ENCODE measurements at regions not wholly inside any gene's neighbourhood (a gene's known extent, or its start where the extent isn't known, plus 50 kb on each side); places are given as distances from the start of the nearest gene placed in this dataset.
"Not testable (repeated sequence)": the region's sequence is repeated elsewhere in the genome, so short reads cannot be mapped to it uniquely, and the experiment has no call there.

DNA sequence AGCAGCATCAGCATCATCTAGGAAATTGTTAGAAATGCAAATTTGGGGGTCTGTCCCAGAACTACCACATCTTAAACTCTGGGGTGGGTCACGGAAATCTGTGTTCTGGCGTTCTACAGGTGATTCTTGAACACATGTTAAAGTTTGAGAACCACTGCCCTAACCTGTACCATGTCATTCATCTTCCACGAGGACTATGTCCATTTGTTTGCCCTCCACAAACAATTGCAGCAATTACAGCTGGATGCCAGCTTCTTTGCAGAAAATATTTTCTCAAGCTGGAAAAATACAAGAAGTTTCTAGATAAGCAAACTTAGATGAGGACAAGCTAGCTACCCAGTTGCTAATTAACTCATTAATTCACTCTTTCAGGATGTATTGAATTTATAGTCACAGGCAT is 54.1 kb downstream of the MAFB start:
- DNase-seq, result no peak

DNA sequence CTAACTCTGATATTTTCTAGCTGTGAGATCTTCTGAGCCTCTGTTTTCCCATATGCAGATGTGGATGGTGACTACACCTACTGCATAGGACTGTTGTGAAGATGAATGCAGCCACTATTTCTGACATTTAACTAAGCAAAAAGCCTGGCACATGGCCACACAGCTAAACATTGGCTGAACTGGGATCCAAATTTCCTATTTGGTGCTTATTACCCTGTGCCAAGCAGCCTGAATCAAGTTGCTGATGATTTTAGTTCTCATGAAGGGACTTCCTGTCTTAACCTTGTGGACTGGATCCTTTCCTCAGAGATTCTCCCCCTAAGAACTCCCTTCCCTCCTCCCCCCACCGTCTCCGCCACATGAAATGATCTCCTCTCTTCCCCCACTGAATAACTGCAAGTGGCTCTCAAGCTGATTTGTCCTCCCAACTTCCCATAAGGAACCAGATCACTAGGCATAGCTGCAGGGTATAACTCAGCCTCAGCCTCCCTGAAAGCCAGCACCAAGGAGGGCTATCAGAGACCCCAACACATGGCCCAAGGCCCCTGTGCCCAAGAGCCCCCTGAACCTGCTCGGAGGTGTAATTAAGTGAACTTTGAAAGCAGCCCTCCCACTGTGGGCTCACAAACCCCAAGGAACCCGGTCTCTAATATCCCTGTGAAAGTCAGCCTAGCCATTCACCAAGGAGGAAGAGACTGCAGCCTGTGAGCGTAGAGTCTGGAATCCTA is 55.7 kb downstream of the MAFB start:
- DNase-seq, result no peak

DNA sequence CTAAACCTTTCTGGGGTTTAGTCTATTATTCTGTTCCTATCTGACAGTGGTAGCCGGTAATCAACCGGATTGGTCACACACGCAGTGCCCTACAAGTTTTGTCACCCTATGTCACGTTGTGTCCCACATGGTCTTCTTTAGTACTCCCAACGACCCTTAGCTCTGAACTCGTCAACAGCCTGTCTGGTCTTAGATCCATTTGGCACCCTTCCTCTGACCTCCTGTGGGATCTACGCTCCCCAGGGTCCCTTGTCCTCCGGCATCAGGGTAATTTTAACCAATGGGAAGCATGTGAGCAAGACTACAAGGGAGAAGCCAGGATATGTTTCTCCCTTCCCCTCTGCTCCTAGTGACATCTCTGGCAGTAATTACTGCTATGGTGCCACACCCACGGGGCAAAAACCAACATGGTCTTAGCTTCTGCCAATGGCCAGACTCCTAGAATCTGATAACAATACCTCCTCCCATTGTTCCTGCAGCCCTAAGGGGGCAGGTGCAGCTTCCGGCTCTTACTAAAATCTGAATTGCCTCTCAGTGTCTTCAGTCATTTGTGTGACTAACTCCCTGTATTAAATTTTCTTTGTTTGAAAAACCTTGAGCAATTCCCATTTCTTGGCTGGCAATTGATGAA is 56.6 kb downstream of the MAFB start:
- no peak for DNase-seq

DNA sequence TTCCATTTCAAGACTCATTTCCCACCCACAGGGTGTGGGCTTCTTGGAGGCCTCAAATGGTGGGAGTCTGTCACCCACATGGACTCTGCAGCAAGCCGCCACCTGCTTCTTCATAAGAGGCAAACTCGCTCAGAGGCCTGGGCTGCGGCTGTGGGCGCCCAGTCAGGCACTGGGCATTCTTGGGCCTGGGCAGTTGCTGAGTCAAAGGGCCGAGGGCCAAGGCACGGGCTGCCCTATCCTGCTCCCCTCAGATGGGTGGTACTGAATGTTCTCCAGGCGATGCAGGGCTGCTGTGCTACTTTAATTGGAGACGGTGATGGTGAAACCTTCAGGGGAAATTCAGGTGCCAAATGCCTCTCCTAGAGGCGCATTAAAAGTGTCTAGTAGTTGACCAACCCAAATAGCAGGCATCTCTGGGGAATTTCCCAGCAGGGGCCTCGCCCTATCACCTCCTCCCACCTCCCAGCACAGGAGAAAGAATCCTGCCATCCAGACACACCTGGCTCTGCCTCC is 57.9 kb downstream of the MAFB start:
- no peak for DNase-seq

DNA sequence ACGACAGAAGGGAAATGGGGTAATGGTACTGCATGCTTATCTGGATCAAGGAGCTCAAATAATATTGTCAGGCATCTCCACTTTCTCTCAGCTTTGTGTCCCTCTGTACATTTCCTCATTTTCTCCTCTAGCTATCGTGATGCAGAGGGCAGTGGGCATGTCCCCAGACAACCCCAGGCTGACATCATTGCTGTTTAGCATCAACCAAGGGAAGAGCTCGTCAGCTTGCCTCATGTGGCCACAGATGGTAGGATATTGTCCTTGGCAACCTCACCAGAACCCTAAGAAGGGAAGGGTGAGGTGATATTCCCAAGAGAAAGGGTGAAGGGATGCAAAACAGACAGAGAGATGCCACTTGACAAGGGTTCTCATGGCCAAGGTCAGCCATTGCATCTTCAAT is 58.3 kb downstream of the MAFB start:
- DNase-seq, result no peak

DNA sequence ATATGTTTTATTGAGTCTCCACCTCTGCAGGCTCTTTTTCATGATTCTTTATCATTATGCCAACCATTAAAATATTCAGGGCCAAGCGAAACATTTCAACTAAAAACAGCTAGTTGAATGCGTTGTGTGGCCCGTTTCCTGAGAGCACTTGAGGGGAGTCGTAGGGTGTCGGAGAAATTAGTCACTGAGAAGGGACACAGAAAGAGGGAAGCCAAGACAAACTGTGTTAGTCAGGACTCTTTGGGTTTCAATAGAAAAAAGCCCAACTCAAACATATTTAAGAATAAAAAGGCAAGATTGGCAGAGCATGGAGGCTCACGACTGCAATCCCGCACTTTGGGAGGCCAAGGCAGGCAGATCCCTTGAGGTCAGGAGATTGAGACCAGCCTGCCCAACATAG is 58.9 kb downstream of the MAFB start:
- DNase-seq, result no peak

DNA sequence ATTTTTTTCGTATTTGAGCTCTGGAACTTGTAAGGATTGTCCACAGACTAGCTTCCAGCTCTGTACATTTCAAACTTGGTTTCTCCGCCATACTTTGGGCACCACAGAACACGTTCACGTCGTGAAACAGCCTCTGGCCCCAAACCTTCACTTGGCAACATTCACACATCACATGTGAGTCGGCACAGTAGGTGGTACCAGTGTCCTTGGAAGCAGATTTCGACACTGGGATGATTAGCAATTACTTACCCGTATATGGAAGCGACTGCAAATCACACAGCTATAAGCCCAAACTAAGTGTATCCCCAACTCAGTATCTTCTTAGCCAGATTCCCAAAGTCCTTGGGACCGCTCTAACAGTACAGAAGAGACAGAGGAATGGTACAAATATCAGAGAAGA is 60.2 kb downstream of the MAFB start:
- no peak for DNase-seq

DNA sequence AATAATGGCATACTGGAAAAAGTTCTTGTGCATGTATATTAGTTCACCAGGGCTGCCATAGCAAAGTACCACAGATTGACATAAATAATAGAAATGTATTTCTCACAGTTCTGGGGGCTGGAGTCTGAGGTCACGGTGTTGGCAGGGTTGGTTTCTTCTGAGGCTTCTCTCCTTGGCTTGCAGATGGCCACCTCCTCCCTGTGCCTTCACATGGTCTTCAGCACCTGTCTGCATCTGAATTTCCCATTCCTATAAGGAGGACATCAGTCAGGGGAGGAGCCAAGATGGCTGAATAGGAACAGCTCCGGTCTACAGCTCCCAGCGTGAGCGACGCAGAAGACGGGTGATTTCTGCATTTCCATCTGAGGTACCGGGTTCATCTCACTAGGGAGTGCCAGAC is 70.0 kb downstream of the MAFB start:
- DNase-seq, result not testable (repeated sequence)

DNA sequence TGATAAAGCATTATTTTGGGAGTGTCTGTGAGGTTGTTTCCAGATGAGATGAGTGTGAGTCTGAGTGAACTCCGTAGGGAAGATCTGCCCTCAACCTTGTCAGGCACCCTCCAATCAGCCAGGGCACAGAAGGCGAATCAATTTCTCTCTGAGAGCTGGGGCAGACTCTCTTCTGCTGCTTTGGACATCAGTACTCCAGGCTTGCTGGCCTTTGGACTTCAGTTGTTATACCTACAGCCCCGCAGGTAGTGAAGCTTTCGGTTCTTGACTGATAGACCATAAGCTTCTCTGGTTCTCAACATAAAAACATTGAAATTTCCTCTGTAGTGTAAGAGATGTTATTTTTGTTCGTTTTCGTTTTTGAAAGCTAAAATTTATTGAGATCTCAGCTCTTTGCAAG is 71.4 kb downstream of the MAFB start:
- no peak for DNase-seq

DNA sequence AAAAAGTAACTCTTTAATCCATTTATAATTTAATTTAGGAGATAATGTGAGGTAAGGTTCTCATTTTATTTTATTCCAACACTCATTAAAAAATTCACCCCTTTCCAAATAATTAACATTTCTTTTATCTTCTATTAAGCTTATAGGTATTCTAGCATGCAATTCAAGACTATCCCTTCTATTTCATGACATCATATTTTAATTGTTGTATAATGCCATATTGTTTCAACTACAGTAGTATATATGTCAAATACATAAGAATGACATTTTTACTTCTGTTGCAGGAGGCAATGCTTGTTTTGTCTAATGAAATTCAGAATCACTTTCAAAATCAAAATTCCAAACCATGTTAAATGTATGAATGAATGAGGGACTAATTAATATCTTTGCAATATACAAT is 76.2 kb downstream of the MAFB start:
- DNase-seq, result no peak

DNA sequence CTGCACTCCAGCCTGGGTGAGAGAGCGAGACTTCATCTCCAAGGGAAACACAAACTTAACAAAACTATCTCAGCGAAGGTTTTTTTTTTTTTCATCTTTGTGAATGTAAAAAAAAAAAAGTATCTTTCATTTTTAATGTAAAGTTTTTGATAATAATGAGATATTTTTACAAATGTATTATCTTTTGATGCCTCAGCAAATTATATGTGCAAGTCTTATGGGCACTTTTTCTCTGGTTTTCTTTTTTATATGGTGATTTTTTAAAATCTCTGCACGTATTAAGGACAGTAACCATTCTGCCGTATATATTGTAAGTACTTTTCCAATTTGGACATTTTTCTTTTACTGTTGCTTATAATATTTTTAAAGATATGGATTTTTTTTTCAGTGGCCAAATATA is 76.8 kb downstream of the MAFB start:
- no peak for DNase-seq

DNA sequence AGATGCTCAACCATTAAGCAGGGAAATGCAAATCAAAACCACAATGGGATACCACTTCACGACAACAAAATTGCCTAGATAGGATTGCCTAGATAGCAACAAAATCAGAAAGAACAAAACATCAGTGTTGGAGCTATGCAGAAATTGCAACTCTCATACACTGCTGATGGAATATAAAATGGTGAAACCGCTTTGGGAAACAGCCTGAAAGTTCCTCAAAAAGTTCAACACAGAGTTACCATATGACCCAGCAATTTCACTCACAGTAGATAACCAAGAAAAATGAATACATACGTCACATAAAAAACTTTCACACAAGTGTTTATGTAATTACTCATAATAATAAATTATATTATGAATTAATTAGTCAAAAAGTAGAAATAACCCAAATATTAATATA is 78.3 kb downstream of the MAFB start:
- no peak for DNase-seq

DNA sequence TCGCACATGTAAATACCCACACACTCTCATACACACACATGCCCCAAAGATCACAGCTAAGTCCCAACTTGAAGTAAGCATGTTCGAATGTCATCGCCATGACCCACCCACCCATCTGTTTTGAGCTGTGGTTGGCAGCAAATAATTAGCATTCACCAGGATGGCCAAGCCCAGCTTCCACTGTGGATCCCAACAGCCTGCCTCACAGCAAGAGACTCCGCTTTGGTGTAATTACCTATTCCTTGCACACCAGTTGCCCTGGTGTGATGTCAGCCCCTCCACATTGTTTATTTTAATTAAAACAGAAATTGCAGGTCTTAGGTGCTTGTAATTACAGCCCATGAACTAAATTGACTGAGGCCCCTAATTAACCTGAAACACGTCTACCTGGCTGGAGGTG is 81.1 kb downstream of the MAFB start:
- no peak for DNase-seq

DNA sequence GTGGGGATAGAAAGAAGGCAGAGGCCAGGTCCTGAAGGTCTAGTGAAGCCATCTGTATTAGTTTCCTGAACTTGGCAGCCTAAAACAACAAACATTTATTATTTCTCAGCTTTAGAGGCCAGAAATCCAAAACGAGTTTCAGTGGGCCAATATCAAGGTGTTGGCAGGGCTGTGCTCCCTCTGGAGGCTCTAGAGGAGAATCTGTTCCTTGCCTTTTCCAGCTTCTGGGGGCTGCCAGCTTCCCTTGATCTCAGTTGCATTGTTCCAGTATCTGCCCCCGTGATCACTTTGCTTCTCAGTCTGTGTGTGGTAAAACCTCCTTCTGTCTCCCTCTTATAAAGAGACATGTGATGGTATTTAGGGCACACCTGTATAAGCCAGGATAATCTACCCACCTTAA is 82.4 kb downstream of the MAFB start:
- DNase-seq, result no peak

DNA sequence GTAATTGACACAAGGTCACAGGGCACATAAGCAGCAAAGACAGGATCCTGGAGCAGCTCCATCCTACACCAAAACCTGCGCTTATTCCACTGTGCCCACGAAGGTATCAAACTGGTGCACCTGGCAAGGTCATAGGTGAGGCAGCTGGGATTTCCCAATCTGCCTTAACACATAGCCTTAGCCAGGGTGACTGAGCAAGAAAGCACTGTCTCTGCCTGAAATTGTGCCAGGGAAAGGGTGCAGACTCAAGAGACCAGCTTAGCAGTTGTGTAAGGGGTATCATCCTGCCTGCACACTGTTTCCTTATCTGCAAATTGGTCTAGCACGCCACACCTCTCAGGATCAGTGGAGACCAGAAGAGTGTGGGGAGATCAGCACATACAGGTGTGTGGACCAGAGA is 82.8 kb downstream of the MAFB start:
- no peak for DNase-seq

DNA sequence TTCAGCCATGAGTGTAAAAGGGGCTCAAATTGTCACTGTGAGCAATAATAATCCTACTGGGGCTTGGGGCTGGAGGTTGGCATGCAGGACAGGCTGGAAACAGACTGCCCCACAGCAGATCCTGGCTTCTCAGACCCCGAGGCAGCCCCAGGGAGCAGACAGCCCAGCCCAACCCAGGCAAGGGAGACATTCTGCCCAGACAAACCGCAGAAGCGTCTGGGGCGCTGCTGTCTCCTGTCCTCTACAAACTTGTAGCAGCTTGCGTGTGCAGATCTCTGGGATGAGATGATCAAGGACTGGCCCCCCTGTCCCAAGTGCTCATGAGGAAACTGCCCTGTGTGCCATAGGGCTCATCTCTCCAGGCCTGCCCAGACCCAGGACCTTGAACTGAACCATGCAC is 84.6 kb downstream of the MAFB start:
- no peak for DNase-seq

DNA sequence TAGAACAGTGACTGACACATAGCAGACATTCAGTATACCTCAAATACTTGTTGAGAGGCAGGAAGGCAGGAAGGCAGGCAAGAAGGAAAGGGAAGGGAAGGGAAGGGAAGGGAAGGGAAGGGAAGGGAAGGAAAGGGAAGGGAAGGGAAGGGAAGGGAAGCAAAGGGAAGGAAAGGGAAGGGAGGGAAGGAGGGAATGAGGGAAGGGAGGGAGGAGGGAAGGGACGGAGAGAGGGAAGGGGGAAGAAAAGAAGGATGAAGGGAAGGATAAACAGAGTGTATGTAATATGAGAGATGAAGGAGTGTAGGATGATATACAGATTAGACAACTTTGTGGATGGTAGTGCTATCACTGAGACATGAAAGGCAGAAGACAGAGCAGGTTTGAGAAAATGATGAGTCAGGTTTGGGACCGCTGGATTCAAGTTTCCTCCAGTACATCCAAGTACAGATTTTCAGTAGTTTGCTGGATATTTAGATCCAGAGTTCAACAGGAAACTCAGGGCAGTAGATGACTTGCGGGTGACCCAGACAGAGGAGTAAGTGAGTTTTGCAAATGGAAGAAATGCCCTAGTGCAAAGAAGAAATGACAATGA is 85.9 kb downstream of the MAFB start:
- DNase-seq, result no peak

DNA sequence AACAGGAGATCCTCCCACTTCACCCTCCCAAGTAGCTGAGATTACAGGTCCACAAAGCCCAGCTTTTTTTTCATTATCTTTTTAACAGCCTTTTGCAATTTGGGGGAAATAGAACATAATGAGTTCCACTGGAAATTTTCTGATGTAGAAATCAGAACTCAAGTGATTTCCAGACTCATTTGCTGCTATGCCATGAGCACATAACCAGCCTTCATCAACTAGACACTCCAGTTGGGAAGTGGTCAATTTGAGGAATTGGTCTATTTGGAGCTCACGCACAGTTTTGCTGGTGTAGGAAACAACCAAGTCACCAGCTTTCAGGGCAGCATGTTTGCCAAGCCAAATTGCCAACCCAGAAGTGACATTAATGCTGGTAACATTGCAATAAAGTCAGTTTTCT is 86.7 kb downstream of the MAFB start:
- no peak for DNase-seq

DNA sequence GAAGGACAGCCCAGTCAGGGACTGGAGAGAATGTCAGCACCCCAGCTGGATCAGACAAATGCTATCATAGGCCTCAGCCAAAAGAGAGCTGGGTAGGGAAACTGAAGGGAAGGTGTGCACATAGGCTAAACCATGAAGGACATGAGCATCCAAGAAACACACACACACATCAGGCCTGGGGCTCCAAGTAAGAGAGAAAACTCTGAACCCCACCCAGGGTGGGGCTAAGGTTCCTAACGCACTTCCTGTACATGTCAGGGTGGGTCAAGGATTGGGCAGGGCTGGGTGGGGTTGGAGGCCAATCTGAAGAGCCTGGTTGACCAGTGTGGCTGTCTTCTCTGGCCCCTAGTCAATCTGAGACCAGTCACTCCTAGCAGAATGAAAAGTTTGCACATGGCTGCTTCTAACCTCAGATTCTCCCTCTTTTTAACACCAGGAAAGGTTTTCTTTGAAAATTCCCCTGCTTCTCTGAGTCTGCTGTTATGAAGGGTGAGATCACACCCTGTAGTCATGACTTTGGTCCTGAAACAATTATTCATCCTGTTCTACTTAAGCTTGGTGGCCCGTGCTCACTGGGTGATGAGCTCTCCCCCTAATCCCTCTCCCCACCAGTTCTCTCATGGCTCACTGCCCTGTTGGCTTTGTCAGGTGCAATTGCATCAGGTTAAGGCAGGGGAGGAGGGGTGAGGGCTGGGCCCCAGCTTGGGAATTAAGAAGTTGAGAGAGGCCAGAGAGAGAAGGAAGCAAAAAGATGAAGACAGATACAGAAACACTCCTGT is 88.4 kb downstream of the MAFB start:
- DNase-seq, result no peak

DNA sequence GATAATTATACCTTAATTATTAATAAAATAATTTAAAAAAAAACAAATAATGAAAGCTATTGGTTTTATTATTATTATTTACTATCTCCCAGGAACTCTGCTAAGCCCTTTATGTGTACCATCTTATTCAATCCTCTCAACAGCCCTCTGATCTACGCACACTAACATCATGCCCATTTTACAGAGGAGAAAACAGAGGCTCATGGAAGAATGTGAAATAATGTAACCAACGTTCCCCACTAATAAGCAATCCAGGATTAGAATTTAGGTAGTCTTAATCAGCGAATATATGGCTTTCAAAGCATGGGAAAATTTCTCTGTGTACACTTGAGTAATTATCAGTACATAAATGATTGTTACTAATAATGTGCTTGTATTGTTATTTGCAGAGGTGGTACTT is 89.0 kb downstream of the MAFB start:
- no peak for DNase-seq

DNA sequence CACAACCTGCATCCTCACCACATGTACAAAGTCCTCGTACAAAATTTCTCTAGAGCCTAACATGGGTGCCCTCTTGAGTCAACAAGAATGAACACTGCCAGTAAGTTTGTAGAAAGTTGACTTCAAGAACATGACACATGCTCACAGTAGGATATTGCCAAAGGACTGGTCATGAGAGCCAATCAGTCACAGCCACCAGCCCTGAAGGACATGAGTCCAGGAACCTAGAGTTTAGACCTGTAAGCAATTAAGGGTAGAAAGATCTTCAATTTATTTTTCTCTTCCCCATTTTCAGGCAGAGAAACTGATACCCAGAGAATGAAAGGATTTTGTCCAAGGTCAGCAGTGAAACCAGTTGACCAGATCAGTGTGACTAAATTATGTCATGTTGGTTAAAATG is 96.1 kb downstream of the MAFB start:
- DNase-seq, result no peak

DNA sequence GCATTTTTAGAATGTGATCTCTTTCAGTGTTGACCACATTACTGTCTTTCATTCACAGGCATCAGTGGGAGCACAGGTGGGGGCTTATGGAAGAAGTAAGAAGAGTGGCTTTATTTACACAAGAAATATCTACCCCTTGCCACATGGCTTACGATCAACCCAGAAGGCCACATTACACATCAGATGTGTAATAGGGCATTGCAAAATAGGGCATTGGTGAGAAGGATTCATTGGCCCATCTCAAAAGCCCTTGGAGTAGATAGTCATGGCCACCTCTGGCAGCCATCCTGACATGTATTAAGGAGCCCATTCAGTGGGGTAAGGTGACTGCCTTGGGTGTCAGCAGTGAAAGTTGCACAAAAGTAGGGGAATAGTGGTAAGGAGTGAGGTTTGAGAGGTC is 97.5 kb downstream of the MAFB start:
- no peak for DNase-seq

DNA sequence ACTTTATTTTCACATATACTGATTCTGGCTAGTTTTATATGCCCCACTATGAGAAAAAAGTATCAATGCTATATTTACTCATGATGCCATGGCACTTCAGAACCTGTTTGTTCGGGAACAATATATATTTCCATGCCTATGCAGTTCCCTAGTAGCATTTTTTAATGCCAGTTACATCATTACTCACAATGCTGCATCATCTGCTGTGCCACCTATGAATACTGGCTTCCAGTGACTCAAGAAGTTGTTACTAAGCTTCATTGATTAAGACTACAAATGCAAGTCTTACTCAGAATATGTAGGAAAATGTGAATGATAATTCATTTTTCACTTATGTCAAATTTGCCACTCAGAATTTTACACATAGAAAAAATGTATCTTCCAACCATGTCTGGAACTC is 97.9 kb downstream of the MAFB start:
- no peak for DNase-seq

DNA sequence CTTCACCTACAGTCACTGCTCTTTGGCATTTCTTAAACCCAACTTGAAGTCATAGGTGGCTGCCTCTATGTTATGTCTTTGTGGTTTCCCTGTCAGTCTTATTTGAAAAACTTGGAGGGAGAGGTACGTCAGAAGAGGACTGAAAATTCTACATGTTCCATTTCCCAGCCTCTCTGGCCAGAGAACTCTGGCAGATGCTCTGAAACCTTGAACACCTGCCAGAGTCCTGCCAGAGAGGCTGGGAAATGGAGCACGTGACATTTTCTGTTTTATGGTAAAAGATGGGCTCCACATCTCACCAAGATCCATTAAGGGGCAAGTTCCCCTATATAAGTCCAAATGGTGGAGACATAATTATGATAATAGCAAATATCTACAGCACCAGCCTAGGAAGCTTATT is 99.5 kb downstream of the MAFB start:
- no peak for DNase-seq

Measured in retina (tissue), 1 donor.